PC-9 (cell line): ENCODE measurements at regions not wholly inside any gene's neighbourhood (a gene's known extent, or its start where the extent isn't known, plus 50 kb on each side); places are given as distances from the start of the nearest gene placed in this dataset.

Source experiments
- BruUV-seq: library from RNA; stranded (reverse); fragments of 400-500 nt; replicated peaks from 2 replicates; lab custom pipeline; 2021; lab: Mats Ljungman, UMichigan
- CTCF ChIA-PET: fragments of 300-600 bp; sonication (Branson Sonifier 250); formaldehyde crosslinking; loops from one replicate; lab custom pipeline; 2022; ENCODE audit warnings: antibody characterized with exemption; lab: Charles Lee
- POLR2A ChIA-PET: fragments of 300-600 bp; sonication (Branson Sonifier 250); formaldehyde crosslinking; loops from one replicate; lab custom pipeline; 2022; ENCODE audit warnings: antibody characterized with exemption; ENCODE audit not compliant: unreplicated experiment; lab: Charles Lee
- DNase-seq, 2 experiments: peaks; one replicate each; pipeline versions ENCODE4 v3.0.0 to v3.0.0-alpha.2; 2015 to 2022; ENCODE audit warnings: mixed read lengths in 1 of 2
- H2AFZ ChIP-seq: fragments of 200-600 bp; sonication (generic); 2 replicates; pipeline ENCODE4 v1.8.1; 2017; ENCODE audit warnings: antibody characterized with exemption
- H3F3A ChIP-seq: fragments of 200-600 bp; sonication (generic); 2 replicates; pipeline ENCODE4 v1.8.1; 2017; ENCODE audit warnings: antibody characterized with exemption, mild to moderate bottlenecking, low read depth; ENCODE audit not compliant: insufficient read depth
- H3K27ac ChIP-seq: fragments of 200-600 bp; sonication (generic); 2 replicates; pipeline ENCODE4 v1.6.1; 2016; ENCODE audit warnings: mixed run types
- H3K27me3 ChIP-seq: fragments of 200-600 bp; sonication (generic); 2 replicates; pipeline ENCODE4 v1.6.1; 2016; ENCODE audit warnings: low read depth, mixed run types; ENCODE audit not compliant: insufficient read depth
- H3K36me3 ChIP-seq: fragments of 200-600 bp; sonication (generic); 2 replicates; pipeline ENCODE4 v1.6.1; 2016; ENCODE audit warnings: low read depth, mixed run types
- H3K4me1 ChIP-seq: fragments of 200-600 bp; sonication (generic); replicated peaks from 2 replicates; pipeline ENCODE4 v1.6.1; 2016; ENCODE audit warnings: mixed run types; ENCODE audit not compliant: insufficient read depth
- H3K4me2 ChIP-seq: fragments of 200-600 bp; sonication (generic); 2 replicates; pipeline ENCODE4 v1.6.1; 2017; ENCODE audit warnings: mixed run types
- H3K4me3 ChIP-seq: fragments of 200-600 bp; sonication (generic); 2 replicates; pipeline ENCODE4 v1.6.1; 2016; ENCODE audit warnings: mixed run types
- H3K79me2 ChIP-seq: fragments of 200-600 bp; sonication (generic); 2 replicates; pipeline ENCODE4 v1.6.1; 2017; ENCODE audit warnings: low read depth, mixed run types
- H3K9me2 ChIP-seq: fragments of 200-600 bp; sonication (generic); 2 replicates; pipeline ENCODE4 v1.8.1; 2017; ENCODE audit warnings: mild to moderate bottlenecking; ENCODE audit not compliant: insufficient read depth
- H3K9me3 ChIP-seq: fragments of 200-600 bp; sonication (generic); 2 replicates; pipeline ENCODE4 v1.8.1; 2016; ENCODE audit warnings: low read depth; ENCODE audit not compliant: insufficient read depth
- H4K20me1 ChIP-seq: fragments of 200-600 bp; sonication (generic); 2 replicates; pipeline ENCODE4 v1.8.1; 2017; ENCODE audit not compliant: insufficient read depth
- CTCF ChIP-seq: fragments of 200-600 bp; sonication (generic); conservative IDR thresholded peaks from 2 replicates; pipeline ENCODE4 v1.6.1; 2017; ENCODE audit warnings: mixed run types, antibody characterized with exemption, mild to moderate bottlenecking, moderate library complexity
- EZH2 ChIP-seq: fragments of 200-600 bp; sonication (generic); IDR thresholded peaks from 2 replicates; pipeline ENCODE4 v1.8.0; 2017; ENCODE audit warnings: antibody characterized with exemption, low read depth
- intact Hi-C: fragments of 100-400 bp; cut with micrococcal nuclease; formaldehyde crosslinking; loops from one replicate; pipeline ENCODE4 v1.10.0; 2022; ENCODE audit not compliant: unreplicated experiment

GRCh38 chr3:102124704-102125103 is 275.4 kb downstream of the NFKBIZ start:
- H3K4me3 ChIP-seq, result no peak overlapping the region
- ChIA-PET POLR2A (interaction anchor here (0.6 kb wide), 1 partner anchor 448 kb away, joined by 3 read pairs; no protein-coding TSS in a partner anchor), CTCF (no interaction called here)
- peaks cover 18% of the 10 kb centered on the region for H3K4me1 ChIP-seq
- H4K20me1 ChIP-seq, result no peaks in the 10 kb centered on the region
- BruUV-seq, result no TSS peak
- no peaks in the 10 kb centered on the region for H3K36me3 ChIP-seq
- peaks cover 4% of the 10 kb centered on the region for H3F3A ChIP-seq
- H2AFZ ChIP-seq, result 0 out of 2 replicates have a peak overlapping the region, but pooled peaks have one; percentile 4
- peak overlapping the region; percentile 31 for H3K4me2 ChIP-seq
- H3K27ac ChIP-seq, result peak overlapping the region; percentile 53
- H3K9me2 ChIP-seq, result no peaks in the 10 kb centered on the region
- intact Hi-C loops, result loop anchor here (1.0 kb wide), 2 partner anchors 32 to 39 kb away; no protein-coding TSS in a partner anchor
- H3K9me3 ChIP-seq, result peaks cover 20% of the 10 kb centered on the region
- no peaks in the 10 kb centered on the region for H3K27me3 ChIP-seq
- no peak for DNase-seq
- no peak for TF ChIP-seq CTCF
- TF ChIP-seq EZH2, result no peak
- no peaks in the 10 kb centered on the region for H3K79me2 ChIP-seq

GRCh38 chr3:102125197-102125993 is 276.1 kb downstream of the NFKBIZ start:
- Histone ChIP-seq H3K9me3 (peaks cover 20% of the 10 kb centered on the region), H3K4me3 (no peak overlapping the region), H3F3A (peaks cover 4% of the 10 kb centered on the region), H3K79me2 (no peaks in the 10 kb centered on the region), H4K20me1 (no peaks in the 10 kb centered on the region), H3K27ac (no peak overlapping the region), H3K9me2 (no peaks in the 10 kb centered on the region), H3K27me3 (no peaks in the 10 kb centered on the region), H2AFZ (no peak overlapping the region), H3K4me2 (no peak overlapping the region), H3K36me3 (no peaks in the 10 kb centered on the region), H3K4me1 (peaks cover 25% of the 10 kb centered on the region)
- no peak for TF ChIP-seq EZH2
- no peak for TF ChIP-seq CTCF
- no peak for DNase-seq
- ChIA-PET CTCF (no interaction called here), POLR2A (no interaction called here)
- intact Hi-C loops, result no loop called here
- BruUV-seq, result no TSS peak

GRCh38 chr3:102125994-102126368 is 276.7 kb downstream of the NFKBIZ start:
- Histone ChIP-seq H3K27me3 (no peaks in the 10 kb centered on the region), H3K36me3 (no peaks in the 10 kb centered on the region), H3F3A (peaks cover 4% of the 10 kb centered on the region), H2AFZ (no peak overlapping the region), H3K4me2 (no peak overlapping the region), H3K79me2 (no peaks in the 10 kb centered on the region), H3K9me2 (no peaks in the 10 kb centered on the region; the same call in 1 of the 2 replicates), H4K20me1 (no peaks in the 10 kb centered on the region), H3K27ac (no peak overlapping the region), H3K9me3 (peaks cover 20% of the 10 kb centered on the region), H3K4me1 (peaks cover 28% of the 10 kb centered on the region), H3K4me3 (no peak overlapping the region)
- BruUV-seq, result no TSS peak
- TF ChIP-seq CTCF, result no peak
- TF ChIP-seq EZH2, result no peak
- CTCF ChIA-PET, result no interaction called here
- DNase-seq, result peak in 1 of 2 experiments; percentile 45
- POLR2A ChIA-PET, result no interaction called here
- intact Hi-C loops, result no loop called here
